GM21786 (cell line): ENCODE measurements at regions not wholly inside any gene's neighbourhood (a gene's known extent, or its start where the extent isn't known, plus 50 kb on each side); places are given as distances from the start of the nearest gene placed in this dataset.
"Not testable (repeated sequence)": the region's sequence is repeated elsewhere in the genome, so short reads cannot be mapped to it uniquely, and the experiment has no call there.

Experiments
- ATAC-seq: cut with Tn5 transposase; IDR thresholded peaks from one replicate; pipeline ENCODE4 v1.9.1; 2021; ENCODE audit not compliant: unreplicated experiment

- ATAC-seq, result not testable (repeated sequence)
These were observed 79.8 kb upstream of the ADGRL1 start for GRCh38 chr19:14285726-14286125.

- peak; percentile 94 for ATAC-seq
These were observed 78.0 kb upstream of the ADGRL1 start for GRCh38 chr19:14283813-14284520.

- not testable (repeated sequence) for ATAC-seq
These were observed 73.3 kb upstream of the ADGRL1 start for GRCh38 chr19:14279270-14279669.

GRCh38 chr19:14277608-14278007 lies 71.6 kb upstream of the ADGRL1 start:
- no peak for ATAC-seq

- ATAC-seq, result not testable (repeated sequence)
These were observed 69.9 kb upstream of the ADGRL1 start for GRCh38 chr19:14275823-14276222.

- no peak for ATAC-seq
These were observed 66.7 kb upstream of the ADGRL1 start for GRCh38 chr19:14272623-14273022.

GRCh38 chr19:14271840-14272239 lies 65.9 kb upstream of the ADGRL1 start:
- no peak for ATAC-seq

GRCh38 chr19:14270557-14270956 lies 64.6 kb upstream of the ADGRL1 start:
- not testable (repeated sequence) for ATAC-seq

GRCh38 chr19:14267224-14267741 lies 61.3 kb upstream of the ADGRL1 start:
- ATAC-seq, result no peak

- ATAC-seq, result not testable (repeated sequence)
These were observed 60.2 kb upstream of the ADGRL1 start for GRCh38 chr19:14266208-14266607.

- ATAC-seq, result no peak
These were observed 59.5 kb upstream of the ADGRL1 start for GRCh38 chr19:14265290-14266036.

- not testable (repeated sequence) for ATAC-seq
These were observed 50.1 kb upstream of the ADGRL1 start for GRCh38 chr19:14255902-14256649.
